ENCODE measurements at regions not wholly inside any gene's neighbourhood (a gene's known extent, or its start where the extent isn't known, plus 50 kb on each side); places are given as distances from the start of the nearest gene placed in this dataset.

DNA sequence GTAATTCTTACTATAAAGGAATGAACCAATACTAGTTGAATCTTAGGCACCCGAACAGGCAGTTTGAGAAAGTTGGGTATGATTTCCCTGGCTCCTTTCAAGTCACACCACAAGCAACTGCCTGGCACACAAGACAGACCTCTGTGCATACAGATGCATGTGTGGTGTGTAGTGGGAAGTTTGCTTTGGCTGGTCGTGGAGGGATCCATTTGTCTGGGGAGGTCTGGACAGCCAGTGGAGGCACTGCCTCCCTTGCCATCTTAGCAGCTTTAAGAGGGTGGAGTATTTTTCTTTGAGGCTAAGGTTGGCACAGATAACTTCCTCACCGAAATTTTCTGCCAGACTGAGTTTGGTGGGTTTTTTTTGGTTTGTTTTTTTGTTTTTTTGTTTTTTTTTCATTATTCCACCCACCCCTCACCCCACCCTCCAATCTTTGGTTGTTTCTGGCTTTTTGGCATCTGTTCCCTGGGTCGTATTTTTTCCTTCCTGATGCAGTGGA is 97.1 kb downstream of the TMEM212 start:
- TF ChIP-seq CTCF (IDR thresholded peaks at IDR 0.05; ENCODE audit: low read depth, low read length, missing input control) (no peak), MAX (IDR thresholded peaks at IDR 0.05) (no peak), YY1 (IDR thresholded peaks at IDR 0.05) (no peak)
- TF ChIP-seq, protein P1, sequence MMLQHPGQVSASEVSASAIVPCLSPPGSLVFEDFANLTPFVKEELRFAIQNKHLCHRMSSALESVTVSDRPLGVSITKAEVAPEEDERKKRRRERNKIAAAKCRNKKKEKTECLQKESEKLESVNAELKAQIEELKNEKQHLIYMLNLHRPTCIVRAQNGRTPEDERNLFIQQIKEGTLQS (IDR thresholded peaks at IDR 0.05) = no peak
